ENCODE measurements at regions not wholly inside any gene's neighbourhood (a gene's known extent, or its start where the extent isn't known, plus 50 kb on each side); places are given as distances from the start of the nearest gene placed in this dataset.
"Not testable (repeated sequence)": the region's sequence is repeated elsewhere in the genome, so short reads cannot be mapped to it uniquely, and the experiment has no call there.

GRCh38 chr20:51187261-51187660 is 164.4 kb upstream of the KCNG1 start:
- no peak for DNase-seq (ENCODE audit: low spot score)

GRCh38 chr20:51185861-51186260 is 163.0 kb upstream of the KCNG1 start:
- no peak for DNase-seq (ENCODE audit: low spot score)

- no peak for DNase-seq (ENCODE audit: low spot score)
These were observed 162.4 kb upstream of the KCNG1 start for GRCh38 chr20:51185277-51185676.

- DNase-seq (ENCODE audit: low spot score): no peak
These were observed 161.4 kb upstream of the KCNG1 start for GRCh38 chr20:51184289-51184688.

- no peak for DNase-seq (ENCODE audit: low spot score)
These were observed 160.5 kb upstream of the KCNG1 start for GRCh38 chr20:51183451-51183850.

- DNase-seq (ENCODE audit: low spot score): no peak
These were observed 159.7 kb upstream of the KCNG1 start for GRCh38 chr20:51182571-51182970.

GRCh38 chr20:51178153-51178552 is 155.2 kb upstream of the KCNG1 start:
- no peak for DNase-seq (ENCODE audit: low spot score)

GRCh38 chr20:51176876-51177275 is 154.0 kb upstream of the KCNG1 start:
- no peak for DNase-seq (ENCODE audit: low spot score)

GRCh38 chr20:51176446-51176845 is 153.5 kb upstream of the KCNG1 start:
- no peak for DNase-seq (ENCODE audit: low spot score)

GRCh38 chr20:51175724-51176123 is 152.8 kb upstream of the KCNG1 start:
- DNase-seq (ENCODE audit: low spot score): no peak

GRCh38 chr20:51175156-51175555 is 152.2 kb upstream of the KCNG1 start:
- DNase-seq (ENCODE audit: low spot score): no peak

- DNase-seq (ENCODE audit: low spot score): no peak
These were observed 151.6 kb upstream of the KCNG1 start for GRCh38 chr20:51174536-51174935.

GRCh38 chr20:51172558-51173428 is 149.9 kb upstream of the KCNG1 start:
- no peak for DNase-seq (ENCODE audit: low spot score)

- DNase-seq (ENCODE audit: low spot score): no peak
These were observed 148.2 kb upstream of the KCNG1 start for GRCh38 chr20:51171141-51171540.

- no peak for DNase-seq (ENCODE audit: low spot score)
These were observed 146.9 kb upstream of the KCNG1 start for GRCh38 chr20:51169813-51170212.

- not testable (repeated sequence) for DNase-seq (ENCODE audit: low spot score)
These were observed 145.0 kb upstream of the KCNG1 start for GRCh38 chr20:51167911-51168310.

- DNase-seq (ENCODE audit: low spot score): no peak
These were observed 143.6 kb upstream of the KCNG1 start for GRCh38 chr20:51166489-51166888.

- no peak for DNase-seq (ENCODE audit: low spot score)
These were observed 142.2 kb upstream of the KCNG1 start for GRCh38 chr20:51165131-51165530.

- no peak for DNase-seq (ENCODE audit: low spot score)
These were observed 141.8 kb upstream of the KCNG1 start for GRCh38 chr20:51164731-51165130.

- DNase-seq (ENCODE audit: low spot score): no peak
These were observed 141.2 kb upstream of the KCNG1 start for GRCh38 chr20:51163996-51164600.

- no peak for DNase-seq (ENCODE audit: low spot score)
These were observed 139.1 kb upstream of the KCNG1 start for GRCh38 chr20:51162015-51162414.

GRCh38 chr20:51160821-51161220 is 137.9 kb upstream of the KCNG1 start:
- DNase-seq (ENCODE audit: low spot score): no peak

- no peak for DNase-seq (ENCODE audit: low spot score)
These were observed 137.1 kb upstream of the KCNG1 start for GRCh38 chr20:51159981-51160380.

GRCh38 chr20:51159303-51159702 is 136.4 kb upstream of the KCNG1 start:
- no peak for DNase-seq (ENCODE audit: low spot score)

Data from HuH-7 (cell line).